HepG2 (cell line): ENCODE measurements at regions not wholly inside any gene's neighbourhood (a gene's known extent, or its start where the extent isn't known, plus 50 kb on each side); places are given as distances from the start of the nearest gene placed in this dataset.

Source experiments
- ATAC-seq: fragments of 200-7000 bp; cut with Tn5 transposase; 3 replicates; pipeline ENCODE4 v1.9.1; 2020; ENCODE audit warnings: mild to moderate bottlenecking, moderate library complexity
- BruUV-seq: library from RNA; stranded (reverse); fragments of 400-500 nt; replicated peaks from 2 replicates; lab custom pipeline; 2021; lab: Mats Ljungman, UMichigan
- CTCF ChIA-PET: fragments of 300-600 bp; formaldehyde crosslinking; extraction: SDS; loops from one replicate; lab custom pipeline; 2021; ENCODE audit warnings: low total read pairs, inconsistent platforms, low intra/inter-chr PET ratio; lab: Yijun Ruan, JAX
- POLR2A ChIA-PET: fragments of 350-600 bp; sonication (Branson Sonifier 250); formaldehyde crosslinking; loops from one replicate; lab custom pipeline; 2020; ENCODE audit warnings: antibody characterized with exemption, inconsistent platforms; lab: Yijun Ruan, JAX
- DNase-seq: peaks from one replicate; pipeline ENCODE4 v3.0.0-alpha.2; 2015; ENCODE audit warnings: low spot score
- FAIRE-seq: peaks from 3 replicates; lab custom pipeline; 2011; peaks lifted over from hg19 to GRCh38; lab: Jason Lieb, UNC
- H2AFZ ChIP-seq: one replicate; pipeline ENCODE4 v1.6.1; 2011; ENCODE audit warnings: low read length, inconsistent platforms
- H3K27ac ChIP-seq: fragments of 300-600 bp; 3 replicates; pipeline ENCODE4 v1.8.0; 2011; ENCODE audit warnings: mixed run types, mild to moderate bottlenecking, mixed read lengths, low read length, inconsistent platforms; ENCODE audit not compliant: insufficient read depth; ENCODE audit errors: extremely low read length
- H3K27me3 ChIP-seq, 2 experiments: fragments of 200-600 bp in 1 of 2; 2 replicates in 1 of 2; 3 replicates in 1 of 2; pipeline versions ENCODE4 v1.6.0 to v1.8.0; 2011; ENCODE audit warnings: low read length in 2 of 2, mild to moderate bottlenecking in 2 of 2, moderate library complexity in 2 of 2, inconsistent platforms in 1 of 2; ENCODE audit not compliant: insufficient read depth in 2 of 2, control insufficient read depth in 1 of 2
- H3K36me3 ChIP-seq, 2 experiments: fragments of 200-600 bp in 1 of 2; replicated peaks in 1 of 2; 2 replicates in 1 of 2; 3 replicates in 1 of 2; pipeline versions ENCODE4 v1.5.1 to v1.8.0; 2011; ENCODE audit warnings: low read length in 2 of 2, inconsistent platforms in 1 of 2; ENCODE audit not compliant: insufficient read depth in 2 of 2, control insufficient read depth in 1 of 2
- H3K4me1 ChIP-seq: 2 replicates; pipeline ENCODE4 v1.5.1; 2012; ENCODE audit warnings: low read length, inconsistent platforms; ENCODE audit not compliant: insufficient read depth
- H3K4me2 ChIP-seq: 2 replicates; pipeline ENCODE4 v1.6.0; 2011; ENCODE audit warnings: low read depth, low read length, inconsistent platforms
- H3K4me3 ChIP-seq, 3 experiments: fragments of 200-600 bp in 1 of 3; sonication (generic), shearing (Covaris generic) in 1 of 3; replicated peaks in 1 of 3; 2 replicates each; pipeline ENCODE4 v1.5.1; 2011 to 2016; ENCODE audit warnings: low read length in 3 of 3, inconsistent platforms in 2 of 3, low read depth in 2 of 3, mild to moderate bottlenecking in 2 of 3, control low read depth in 1 of 3, mixed read lengths in 1 of 3; ENCODE audit not compliant: insufficient read depth in 1 of 3
- H3K79me2 ChIP-seq: one replicate; pipeline ENCODE4 v1.6.1; 2011; ENCODE audit warnings: low read length, inconsistent platforms; ENCODE audit not compliant: insufficient read depth
- H3K9ac ChIP-seq: 2 replicates; pipeline ENCODE4 v1.6.0; 2011; ENCODE audit warnings: mild to moderate bottlenecking, low read depth, low read length, inconsistent platforms; ENCODE audit not compliant: insufficient read depth
- H3K9me3 ChIP-seq: 2 replicates; pipeline ENCODE4 v1.5.1; 2012; ENCODE audit warnings: mild to moderate bottlenecking, low read length
- H4K20me1 ChIP-seq: 2 replicates; pipeline ENCODE4 v1.6.0; 2011; ENCODE audit warnings: inconsistent platforms, mild to moderate bottlenecking, low read length, moderate library complexity; ENCODE audit not compliant: insufficient read depth
- NCOA1 ChIP-seq: sonication (generic); formaldehyde crosslinking; IDR thresholded peaks from 2 replicates; pipeline ENCODE4 v1.9.0; 2021; ENCODE audit warnings: missing genetic modification reagents
- NFE2L2 ChIP-seq: fragments of 150-350 bp; IDR thresholded peaks from 2 replicates; pipeline ENCODE4 v1.6.1; 2014; ENCODE audit warnings: low read length
- PREB ChIP-seq: sonication (generic); formaldehyde crosslinking; IDR thresholded peaks from 2 replicates; pipeline ENCODE4 v1.4.0; 2020; ENCODE audit warnings: missing genetic modification reagents
- RARG ChIP-seq: sonication (generic); formaldehyde crosslinking; IDR thresholded peaks from 2 replicates; pipeline ENCODE4 v1.4.0; 2020; ENCODE audit warnings: low read depth, mild to moderate bottlenecking, missing genetic modification reagents
- SMC3 ChIP-seq: IDR thresholded peaks from 2 replicates; pipeline ENCODE4 v1.6.1; 2011; ENCODE audit warnings: low read length, improper control_type of control experiment
- TBP ChIP-seq: sonication (generic); formaldehyde crosslinking; IDR thresholded peaks from 2 replicates; pipeline ENCODE4 v1.5.0; 2020; ENCODE audit warnings: missing genetic modification reagents
- ZNF333 ChIP-seq: sonication (generic); formaldehyde crosslinking; IDR thresholded peaks from 2 replicates; pipeline ENCODE4 v1.4.0; 2020; ENCODE audit warnings: mild to moderate bottlenecking, missing genetic modification reagents, borderline replicate concordance
- ZNF703 ChIP-seq: sonication (generic); formaldehyde crosslinking; IDR thresholded peaks from 2 replicates; pipeline ENCODE4 v1.5.1; 2020; ENCODE audit warnings: missing genetic modification reagents, mild to moderate bottlenecking, moderate library complexity, borderline replicate concordance
- ZSCAN25 ChIP-seq: sonication (generic); formaldehyde crosslinking; IDR thresholded peaks from 2 replicates; pipeline ENCODE4 v1.8.0; 2022; ENCODE audit warnings: mild to moderate bottlenecking, missing genetic modification reagents
- WGBS: methylation state at CpG from one replicate; pipeline ENCODE4 v1.1.6; 2017; ENCODE audit warnings: low lambda C conversion rate; 5-methylcytosine and 5-hydroxymethylcytosine counted together
- in situ Hi-C: cut with HindIII; loops from 2 replicates; pipeline ENCODE4 v1.10.0; 2017; ENCODE audit warnings: low pct_unique_long_range_greater_than_20kb; ENCODE audit not compliant: extremely low pct_ligation_motif_present
- intact Hi-C: fragments of 100-400 bp; cut with micrococcal nuclease; formaldehyde crosslinking; loops from one replicate; pipeline ENCODE4 v1.10.0; 2022; ENCODE audit not compliant: unreplicated experiment

- peak; percentile 54; the same call in 1 of the 2 replicates for TF ChIP-seq SMC3
- no peak for TF ChIP-seq TBP
- no peak for TF ChIP-seq ZNF333
- TF ChIP-seq PREB, result no peak
- TF ChIP-seq RARG, result no peak
Measured at GRCh38 chr4:156677131-156677531, 294.5 kb downstream of the PDGFC start (continued).

- Histone ChIP-seq H3K9me3 (no peaks in the 10 kb centered on the region), H3K36me3 (no peaks in the 10 kb centered on the region), H3K79me2 (no peaks in the 10 kb centered on the region), H4K20me1 (no peaks in the 10 kb centered on the region), H3K9ac (no peak overlapping the region), H3K4me1 (no peaks in the 10 kb centered on the region), H2AFZ (no peak overlapping the region), H3K27ac (no peak overlapping the region), H3K27me3 (no peaks in the 10 kb centered on the region), H3K4me2 (no peak overlapping the region), H3K4me3 (no peak overlapping the region)
- DNase-seq (no peak), FAIRE-seq (no peak), ATAC-seq (no peak)
- 0% methylated on average over 3 of the region's 3 CpGs for WGBS
- intact Hi-C loops, result loop anchor here (5.0 to 10.0 kb wide), 3 partner anchors 369 to 564 kb away; no protein-coding TSS in a partner anchor
- ChIA-PET POLR2A (no interaction called here), CTCF (no interaction called here)
- no peak for TF ChIP-seq NCOA1
- peak; percentile 73 for TF ChIP-seq NFE2L2
- TF ChIP-seq ZNF703 (CRISPR knock-in tag), result no peak
- TF ChIP-seq ZSCAN25 (CRISPR knock-in tag), result no peak
- no TSS peak for BruUV-seq
- in situ Hi-C loops, result loop anchor here (10.0 kb wide), 1 partner anchor 201 kb away; no protein-coding TSS in a partner anchor
Measured at GRCh38 chr4:156676116-156676851, 295.3 kb downstream of the PDGFC start.
